CD4-positive, alpha-beta T cell treated with Interleukin-1 beta for 1 hour (primary cell): ENCODE measurements at regions not wholly inside any gene's neighbourhood (a gene's known extent, or its start where the extent isn't known, plus 50 kb on each side); places are given as distances from the start of the nearest gene placed in this dataset.

Experiments used
- DNase-seq, 2 donors: peaks; one replicate each; pipeline ENCODE4 v3.0.0-alpha.2; 2020 to 2022

GRCh38 chr6:119575721-119576120 lies 226.2 kb upstream of the MAN1A1 start:
- DNase-seq: no peak

DNA sequence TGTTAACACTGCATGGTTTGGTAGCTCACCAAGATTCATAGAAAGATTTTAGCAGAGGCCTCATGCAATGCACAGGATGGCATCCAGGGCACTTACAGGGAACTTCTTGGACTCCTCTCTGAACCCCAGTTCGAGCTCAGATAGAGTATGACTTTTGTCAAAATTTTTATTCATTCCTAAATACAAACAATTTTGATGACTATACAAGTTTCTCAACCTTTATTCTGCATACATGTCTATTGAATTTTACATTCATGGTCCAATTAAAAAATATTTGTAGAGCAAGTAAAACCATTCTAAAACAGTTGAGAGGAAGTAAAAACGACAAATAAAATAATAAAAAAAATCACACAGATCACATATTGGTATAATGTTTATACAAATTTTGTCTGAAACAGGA lies 219.0 kb upstream of the MAN1A1 start:
- no peak for DNase-seq

- DNase-seq: no peak
Measured at GRCh38 chr6:119566546-119567260, 217.1 kb upstream of the MAN1A1 start.

GRCh38 chr6:119565893-119566292 lies 216.3 kb upstream of the MAN1A1 start:
- DNase-seq: no peak

DNA sequence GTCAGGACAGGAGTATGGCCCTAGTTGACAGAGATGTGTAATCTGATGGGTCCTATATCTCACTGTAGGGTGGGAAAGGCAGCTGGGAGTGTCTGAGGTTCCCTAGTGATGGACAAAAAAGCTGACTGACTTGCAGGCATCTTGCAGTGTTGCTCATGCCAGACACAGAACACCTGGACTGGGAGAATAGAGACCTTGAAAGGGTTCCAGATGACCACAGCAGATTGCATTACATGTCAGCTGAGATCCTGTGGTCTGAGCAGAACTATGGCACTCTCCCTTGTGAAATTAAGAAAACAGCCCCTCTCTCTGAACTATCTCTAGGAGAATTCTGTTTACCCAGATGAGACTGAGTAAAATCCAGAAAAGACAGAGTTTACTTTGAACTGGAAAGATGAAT lies 212.6 kb upstream of the MAN1A1 start:
- DNase-seq: no peak

GRCh38 chr6:119559586-119559985 lies 210.0 kb upstream of the MAN1A1 start:
- no peak for DNase-seq

- no peak for DNase-seq
Measured at GRCh38 chr6:119557239-119557638, 207.7 kb upstream of the MAN1A1 start.

GRCh38 chr6:119552021-119552420 lies 202.5 kb upstream of the MAN1A1 start:
- DNase-seq: no peak

- DNase-seq: no peak
Measured at GRCh38 chr6:119547024-119547423, 197.5 kb upstream of the MAN1A1 start.

DNA sequence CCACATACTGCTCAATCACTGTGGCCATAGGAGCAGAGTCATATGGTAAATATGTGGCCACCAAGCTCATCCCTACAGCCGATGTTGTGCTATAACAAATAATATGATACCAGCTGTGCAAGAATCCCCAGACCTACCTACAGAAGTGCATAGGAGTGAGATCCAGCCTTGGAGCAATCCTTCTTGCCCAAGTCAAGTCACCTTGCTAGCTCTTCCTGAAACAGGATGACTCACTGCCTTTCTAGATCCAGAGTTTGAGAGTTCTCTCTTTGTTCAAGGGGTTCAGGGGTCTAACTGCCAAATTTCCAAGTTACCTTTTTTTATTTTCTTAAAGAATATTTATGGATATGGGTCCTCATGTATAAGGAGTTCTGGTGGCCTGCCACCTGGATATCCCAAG lies 195.7 kb upstream of the MAN1A1 start:
- no peak for DNase-seq

- DNase-seq: no peak
Measured at GRCh38 chr6:119544325-119545175, 195.0 kb upstream of the MAN1A1 start.

GRCh38 chr6:119543332-119543731 lies 193.8 kb upstream of the MAN1A1 start:
- no peak for DNase-seq

GRCh38 chr6:119542037-119542436 lies 192.5 kb upstream of the MAN1A1 start:
- no peak for DNase-seq

DNA sequence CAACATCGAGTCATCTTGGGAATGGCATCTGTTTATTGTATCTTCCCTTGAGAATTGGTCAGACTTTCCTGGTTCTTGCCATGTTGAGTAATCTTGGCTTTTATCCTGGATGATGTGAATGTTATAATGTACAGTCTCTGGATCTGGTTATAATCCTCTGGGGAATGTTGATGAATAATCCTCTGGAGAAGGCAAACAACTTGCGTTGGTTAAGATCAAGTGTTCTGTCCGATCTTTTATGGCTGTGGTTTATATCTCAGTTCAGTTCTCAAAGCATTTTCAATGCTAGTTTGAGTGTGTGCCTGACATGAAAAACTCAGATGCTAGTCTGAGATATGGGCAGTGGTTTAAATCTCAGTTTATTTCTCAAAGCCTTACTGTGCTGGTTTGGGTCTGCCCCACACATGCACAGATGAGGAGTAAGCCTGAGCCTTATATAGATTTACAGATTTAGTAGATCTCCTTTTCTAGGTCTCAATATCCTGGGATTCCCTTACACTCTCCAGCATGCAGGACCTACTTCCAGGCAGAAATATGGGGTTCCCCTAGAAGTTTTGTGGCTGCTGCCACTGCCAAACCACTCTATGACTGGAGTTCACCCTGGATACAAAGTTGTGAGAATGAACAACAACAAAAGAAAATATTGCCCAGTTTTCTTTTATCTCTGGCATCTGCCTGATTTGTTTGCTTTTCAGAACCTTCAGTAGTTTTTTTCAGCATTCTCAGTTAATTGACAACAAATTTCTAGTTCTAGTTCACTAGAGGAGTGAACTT lies 191.8 kb upstream of the MAN1A1 start:
- no peak for DNase-seq

DNA sequence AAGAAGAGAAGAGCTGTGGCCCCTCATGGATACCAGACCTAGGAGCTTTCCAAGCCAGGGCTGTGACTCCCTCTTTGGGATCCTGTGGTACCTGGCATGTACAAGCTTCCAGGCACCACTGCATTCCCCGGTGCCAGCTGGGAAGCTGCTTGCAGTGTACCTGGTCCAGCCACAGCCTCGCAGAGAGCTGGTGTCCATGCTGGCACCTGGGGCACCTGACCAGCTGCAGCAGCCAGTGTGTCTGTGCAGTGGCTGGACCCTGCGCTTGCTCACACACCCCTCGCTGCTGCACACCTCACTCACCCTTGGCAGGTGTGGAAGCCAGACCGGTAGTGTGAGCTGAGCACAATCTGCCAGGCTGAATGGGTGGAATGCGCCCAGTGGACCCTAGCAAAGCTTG lies 190.9 kb upstream of the MAN1A1 start:
- DNase-seq: no peak

- no peak for DNase-seq
Measured at GRCh38 chr6:119539066-119539746, 189.6 kb upstream of the MAN1A1 start.

- DNase-seq: no peak
Measured at GRCh38 chr6:119536666-119537065, 187.1 kb upstream of the MAN1A1 start.

GRCh38 chr6:119535332-119535731 lies 185.8 kb upstream of the MAN1A1 start:
- no peak for DNase-seq

DNA sequence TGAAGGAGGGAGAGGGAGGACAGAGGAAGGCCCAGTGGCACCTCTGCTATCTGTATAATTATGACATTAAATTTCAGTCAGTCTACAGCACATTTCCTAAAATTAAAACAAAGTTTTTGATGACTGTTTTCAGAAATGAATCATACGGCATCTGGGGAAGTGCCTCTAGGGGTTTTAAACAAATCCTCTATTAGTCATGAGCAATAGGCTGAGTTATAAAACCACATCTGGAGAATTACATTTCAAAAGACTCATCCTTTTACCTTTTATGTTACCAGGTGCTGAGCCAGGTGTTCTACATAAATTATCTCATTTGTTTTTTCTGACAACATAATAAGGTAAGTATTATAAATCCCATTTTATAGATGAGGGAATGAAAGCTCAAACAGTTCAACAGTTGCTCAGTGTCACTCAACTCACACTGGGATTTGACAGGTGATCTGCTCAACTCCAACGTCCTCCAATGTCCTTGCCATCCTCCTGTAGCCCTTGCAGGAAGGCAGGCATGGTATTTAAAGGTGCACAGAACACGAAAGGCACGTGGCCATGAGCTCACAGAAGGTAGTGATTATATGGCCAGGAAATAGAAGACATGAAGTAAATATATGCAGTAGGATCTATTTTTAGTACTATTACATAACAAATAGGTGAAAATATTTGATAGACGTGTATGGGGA lies 184.2 kb upstream of the MAN1A1 start:
- DNase-seq: no peak

DNA sequence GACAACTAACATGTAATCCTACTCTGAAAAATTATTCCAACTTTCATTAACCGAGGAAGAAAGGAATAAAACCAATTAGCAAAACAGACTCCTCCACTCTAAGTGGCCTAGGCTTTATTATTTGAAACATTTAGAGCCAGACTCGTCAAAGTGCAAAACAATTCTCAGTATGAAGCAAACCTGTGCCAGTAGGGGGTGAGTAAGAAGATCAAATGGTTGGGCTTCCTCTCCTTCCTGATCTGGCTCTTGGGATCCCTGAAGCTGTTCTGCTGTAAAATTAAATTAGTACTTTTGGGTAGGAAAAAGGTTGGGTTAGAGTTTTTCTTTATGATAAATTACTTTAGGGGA lies 177.6 kb upstream of the MAN1A1 start:
- no peak for DNase-seq

DNA sequence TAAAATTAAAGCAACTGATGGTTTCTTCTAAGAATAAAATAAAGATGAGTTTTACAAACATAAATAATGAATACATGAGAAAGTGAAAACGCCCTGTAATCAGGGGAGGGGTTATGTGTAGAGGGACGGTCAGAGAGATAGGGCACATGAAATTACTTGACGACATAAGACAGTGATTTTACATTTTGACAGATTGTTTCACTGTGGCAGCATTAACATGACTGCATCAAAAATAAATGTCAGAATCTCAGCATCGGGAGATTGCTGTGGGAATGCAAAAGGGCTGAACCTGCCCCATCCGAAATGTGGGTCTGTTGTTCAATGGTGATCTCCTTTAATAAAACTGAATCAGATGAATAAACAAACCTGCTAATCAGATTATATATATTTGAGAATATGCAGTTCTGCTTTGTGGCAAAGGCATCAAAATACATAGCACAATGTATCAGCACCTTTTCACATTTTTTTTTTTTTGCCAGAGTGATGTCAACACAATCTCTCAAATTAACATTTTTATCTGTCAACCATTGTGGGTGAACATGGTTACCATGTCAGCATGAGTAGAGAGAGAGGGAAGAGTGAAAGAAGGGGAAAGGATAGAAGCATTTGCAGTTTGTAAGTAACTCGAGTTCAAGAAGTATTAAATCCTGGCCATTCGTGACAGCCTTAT lies 177.1 kb upstream of the MAN1A1 start:
- no peak for DNase-seq

DNA sequence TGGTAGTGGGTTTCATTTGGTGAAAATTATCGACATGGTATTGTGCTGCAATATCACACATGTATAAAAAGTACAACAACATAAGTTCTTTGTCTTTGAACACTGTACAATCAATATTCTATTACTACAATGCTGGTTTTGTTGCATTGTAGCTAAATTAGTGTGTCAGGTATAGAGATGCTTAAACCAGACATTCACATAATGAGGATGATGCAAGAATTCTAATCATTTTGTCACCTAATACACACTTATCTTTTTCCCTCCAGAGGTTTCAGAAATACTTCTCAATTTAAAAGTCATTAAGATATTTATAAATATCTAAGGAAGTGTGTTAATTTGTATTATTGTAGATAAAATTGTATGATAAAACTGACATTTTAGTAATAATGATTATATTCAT lies 174.8 kb upstream of the MAN1A1 start:
- no peak for DNase-seq
